Endothelial cell (in vitro differentiated cells): ENCODE measurements at regions not wholly inside any gene's neighbourhood (a gene's known extent, or its start where the extent isn't known, plus 50 kb on each side); places are given as distances from the start of the nearest gene placed in this dataset.
"Not testable (repeated sequence)": the region's sequence is repeated elsewhere in the genome, so short reads cannot be mapped to it uniquely, and the experiment has no call there.

Source experiments
- DNase-seq: peaks from one replicate; pipeline ENCODE4 v3.0.0; 2021; ENCODE audit warnings: low spot score
- H3K27ac Mint-ChIP-seq: one replicate; pipeline ENCODE4 v1.8.0; 2021; ENCODE audit warnings: mixed read lengths, inconsistent platforms; ENCODE audit not compliant: unreplicated experiment
- H3K27me3 Mint-ChIP-seq: one replicate; pipeline ENCODE4 v1.8.0; 2021; ENCODE audit warnings: mild to moderate bottlenecking, moderate library complexity, mixed read lengths, inconsistent platforms; ENCODE audit not compliant: unreplicated experiment
- H3K36me3 Mint-ChIP-seq: one replicate; pipeline ENCODE4 v1.8.0; 2021; ENCODE audit warnings: mild to moderate bottlenecking, low read depth, mixed read lengths, inconsistent platforms; ENCODE audit not compliant: unreplicated experiment
- H3K4me1 Mint-ChIP-seq: one replicate; pipeline ENCODE4 v1.8.0; 2021; ENCODE audit warnings: mild to moderate bottlenecking, mixed read lengths, inconsistent platforms; ENCODE audit not compliant: unreplicated experiment
- H3K4me3 Mint-ChIP-seq: one replicate; pipeline ENCODE4 v1.8.0; 2021; ENCODE audit warnings: mild to moderate bottlenecking, mixed read lengths, inconsistent platforms; ENCODE audit not compliant: unreplicated experiment
- H3K9me3 Mint-ChIP-seq: one replicate; pipeline ENCODE4 v1.8.0; 2021; ENCODE audit warnings: mixed read lengths, inconsistent platforms; ENCODE audit not compliant: unreplicated experiment
- TF ChIP-seq, protein P1 (sequence below): fragments of 200-600 bp; sonication (generic); IDR thresholded peaks from one replicate; pipeline ENCODE4 v1.5.0; 2021; ENCODE audit warnings: antibody characterized with exemption; ENCODE audit not compliant: unreplicated experiment

DNA sequence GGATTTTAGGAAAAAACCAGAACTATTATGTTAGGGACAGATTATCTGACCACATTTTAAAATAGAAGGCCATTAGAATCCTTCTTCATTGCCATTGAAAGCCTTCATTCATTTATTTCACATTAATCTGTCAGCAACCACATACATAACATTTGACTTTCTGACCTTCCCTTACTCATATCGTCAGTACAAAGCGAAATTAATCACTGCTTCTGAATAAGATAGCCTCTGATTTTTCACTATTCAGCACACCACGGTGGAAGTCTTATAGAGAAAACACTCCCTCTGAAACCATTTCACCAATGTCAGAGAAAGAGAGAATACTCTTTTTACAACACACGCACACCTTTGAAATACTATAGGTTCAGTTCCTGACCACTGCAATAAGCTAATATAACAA, 442.5 kb upstream of the ID4 start:
- Mint-ChIP-seq H3K27ac (no peak overlapping the region), H3K4me1 (no peaks in the 10 kb centered on the region), H3K4me3 (no peak overlapping the region), H3K27me3 (no peaks in the 10 kb centered on the region), H3K9me3 (no peaks in the 10 kb centered on the region), H3K36me3 (no peaks in the 10 kb centered on the region)
- DNase-seq: no peak
- TF ChIP-seq, protein P1, sequence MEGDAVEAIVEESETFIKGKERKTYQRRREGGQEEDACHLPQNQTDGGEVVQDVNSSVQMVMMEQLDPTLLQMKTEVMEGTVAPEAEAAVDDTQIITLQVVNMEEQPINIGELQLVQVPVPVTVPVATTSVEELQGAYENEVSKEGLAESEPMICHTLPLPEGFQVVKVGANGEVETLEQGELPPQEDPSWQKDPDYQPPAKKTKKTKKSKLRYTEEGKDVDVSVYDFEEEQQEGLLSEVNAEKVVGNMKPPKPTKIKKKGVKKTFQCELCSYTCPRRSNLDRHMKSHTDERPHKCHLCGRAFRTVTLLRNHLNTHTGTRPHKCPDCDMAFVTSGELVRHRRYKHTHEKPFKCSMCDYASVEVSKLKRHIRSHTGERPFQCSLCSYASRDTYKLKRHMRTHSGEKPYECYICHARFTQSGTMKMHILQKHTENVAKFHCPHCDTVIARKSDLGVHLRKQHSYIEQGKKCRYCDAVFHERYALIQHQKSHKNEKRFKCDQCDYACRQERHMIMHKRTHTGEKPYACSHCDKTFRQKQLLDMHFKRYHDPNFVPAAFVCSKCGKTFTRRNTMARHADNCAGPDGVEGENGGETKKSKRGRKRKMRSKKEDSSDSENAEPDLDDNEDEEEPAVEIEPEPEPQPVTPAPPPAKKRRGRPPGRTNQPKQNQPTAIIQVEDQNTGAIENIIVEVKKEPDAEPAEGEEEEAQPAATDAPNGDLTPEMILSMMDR: no peak

DNA sequence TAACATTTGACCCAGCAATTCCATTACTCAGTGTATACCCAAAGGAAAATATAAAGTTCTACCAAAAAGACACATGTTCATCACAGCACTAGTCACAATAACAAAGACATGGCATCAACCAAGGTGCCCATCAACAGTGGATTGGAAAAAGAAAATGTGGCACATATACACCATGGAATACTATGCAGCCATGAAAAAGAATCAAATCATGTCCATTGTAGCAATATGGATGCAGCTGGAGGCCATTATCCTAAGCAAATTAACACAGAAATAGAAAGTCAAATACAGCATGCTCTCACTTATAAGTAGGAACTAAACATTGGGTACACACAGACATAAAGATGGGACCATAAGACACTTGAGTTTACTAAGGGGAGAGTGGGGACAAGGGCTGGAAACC, 441.9 kb upstream of the ID4 start:
- H3K9me3 Mint-ChIP-seq: no peaks in the 10 kb centered on the region
- H3K36me3 Mint-ChIP-seq: no peaks in the 10 kb centered on the region
- H3K4me1 Mint-ChIP-seq: no peaks in the 10 kb centered on the region
- DNase-seq: no peak
- TF ChIP-seq, protein P1: no peak
- H3K27me3 Mint-ChIP-seq: no peaks in the 10 kb centered on the region
- no peak overlapping the region for H3K27ac Mint-ChIP-seq
- no peak overlapping the region for H3K4me3 Mint-ChIP-seq

DNA sequence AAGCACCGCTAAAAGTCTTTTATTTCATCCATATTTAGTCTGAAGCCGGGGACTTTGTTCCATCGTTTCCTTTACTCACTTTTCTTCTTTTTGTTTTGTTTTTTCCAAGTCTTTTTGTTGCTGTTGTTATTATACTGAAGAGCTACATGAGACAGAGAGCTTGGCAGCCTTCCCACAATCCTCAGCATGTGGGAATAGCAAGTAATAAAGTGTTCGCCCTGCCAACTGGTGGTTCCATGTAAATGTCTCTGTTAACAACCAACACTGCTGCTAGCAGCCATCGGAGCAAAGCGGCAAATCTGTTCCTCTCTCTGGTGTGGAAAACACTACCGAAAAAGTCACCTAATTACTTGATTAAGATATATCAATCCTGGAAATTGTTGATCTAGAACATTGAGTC, 437.8 kb upstream of the ID4 start:
- no peak for DNase-seq
- H3K4me3 Mint-ChIP-seq: no peak overlapping the region
- no peaks in the 10 kb centered on the region for H3K4me1 Mint-ChIP-seq
- no peaks in the 10 kb centered on the region for H3K9me3 Mint-ChIP-seq
- TF ChIP-seq, protein P1: no peak
- no peaks in the 10 kb centered on the region for H3K27me3 Mint-ChIP-seq
- no peaks in the 10 kb centered on the region for H3K36me3 Mint-ChIP-seq
- H3K27ac Mint-ChIP-seq: no peak overlapping the region

DNA sequence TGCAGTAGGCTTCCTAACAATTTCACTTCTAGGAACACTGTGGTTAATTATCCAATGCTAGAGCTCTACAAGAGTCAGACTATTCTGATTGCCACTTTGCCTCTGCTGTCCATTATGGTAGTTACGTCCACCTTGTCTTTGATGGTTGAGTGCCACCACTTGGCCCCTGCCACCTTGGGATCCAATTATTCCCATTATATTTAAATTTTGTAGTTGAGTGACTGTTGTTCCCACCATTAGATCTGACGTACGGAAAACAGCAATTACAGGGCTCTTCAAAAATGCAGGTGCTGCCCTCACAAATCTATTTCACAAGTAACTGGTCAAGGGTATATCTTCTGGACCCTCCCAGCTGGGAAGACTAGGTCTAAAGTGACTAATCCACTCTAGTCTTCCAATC, 432.3 kb upstream of the ID4 start:
- H3K36me3 Mint-ChIP-seq, H3K27me3 Mint-ChIP-seq, H3K4me3 Mint-ChIP-seq, DNase-seq, H3K9me3 Mint-ChIP-seq, H3K4me1 Mint-ChIP-seq, H3K27ac Mint-ChIP-seq: not testable (repeated sequence)

DNA sequence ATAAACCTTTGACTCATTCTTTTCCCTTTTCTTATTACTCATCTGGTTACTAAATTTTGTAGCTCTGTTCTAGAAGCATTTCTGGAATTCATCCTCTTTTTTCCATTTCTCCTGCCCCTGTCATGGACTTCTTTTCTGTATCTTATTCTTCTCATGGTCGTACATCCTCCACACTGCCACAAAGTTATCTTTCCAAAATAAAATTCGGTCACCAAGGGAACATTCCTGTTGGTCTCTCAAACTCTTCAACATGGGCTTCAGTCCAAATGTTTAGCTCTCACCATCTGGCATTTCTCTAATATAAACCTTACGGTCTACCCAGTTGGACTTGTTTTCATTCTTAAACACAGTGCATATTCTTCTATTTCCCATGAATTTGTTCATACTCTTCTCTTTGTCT, 428.8 kb upstream of the ID4 start:
- Mint-ChIP-seq H3K27me3 (no peaks in the 10 kb centered on the region), H3K36me3 (peaks cover 5% of the 10 kb centered on the region), H3K9me3 (peaks cover 6% of the 10 kb centered on the region), H3K4me3 (no peak overlapping the region), H3K4me1 (no peaks in the 10 kb centered on the region), H3K27ac (no peak overlapping the region)
- DNase-seq: no peak
- TF ChIP-seq, protein P1: no peak

DNA sequence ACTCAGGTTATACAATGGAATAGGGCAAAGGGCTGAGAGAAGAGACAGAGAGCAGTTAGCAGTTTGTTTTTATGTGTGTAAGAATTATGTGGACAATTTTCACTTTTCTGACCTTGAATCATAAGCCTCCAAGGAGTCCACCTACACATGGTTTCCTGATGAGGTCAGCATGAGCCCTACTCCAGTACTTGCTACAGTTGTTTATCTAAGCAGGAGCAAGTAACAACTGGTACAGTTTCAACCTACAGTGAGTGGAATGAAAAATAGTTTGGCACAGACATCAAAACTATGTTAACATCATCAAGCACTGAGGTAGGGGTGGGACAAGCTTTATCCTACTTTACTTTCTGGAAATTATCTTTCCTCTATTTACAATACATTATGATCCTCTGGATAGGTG, 426.7 kb upstream of the ID4 start:
- no peak for DNase-seq
- TF ChIP-seq, protein P1: no peak
- Mint-ChIP-seq H3K36me3 (peaks cover under 1% of the 10 kb centered on the region), H3K27ac (no peak overlapping the region), H3K4me1 (no peaks in the 10 kb centered on the region), H3K9me3 (no peaks in the 10 kb centered on the region), H3K4me3 (no peak overlapping the region), H3K27me3 (no peaks in the 10 kb centered on the region)
